DOHH2 (cell line): ENCODE measurements at regions not wholly inside any gene's neighbourhood (a gene's known extent, or its start where the extent isn't known, plus 50 kb on each side); places are given as distances from the start of the nearest gene placed in this dataset.

Source experiments
- EZH2phosphoT487 ChIP-seq: fragments of 200-600 bp; sonication (generic); IDR thresholded peaks from 2 replicates; pipeline ENCODE4 v1.6.1; 2017; ENCODE audit warnings: borderline replicate concordance, mild to moderate bottlenecking, antibody characterized with exemption, low read length, moderate library complexity, mixed read lengths
- TF ChIP-seq, protein P1 (sequence below): fragments of 200-600 bp; sonication (generic); IDR thresholded peaks from one replicate; pipeline ENCODE4 v1.5.1; 2014; ENCODE audit warnings: antibody characterized with exemption, mild to moderate bottlenecking, low read depth, low read length; ENCODE audit not compliant: poor library complexity, severe bottlenecking

DNA sequence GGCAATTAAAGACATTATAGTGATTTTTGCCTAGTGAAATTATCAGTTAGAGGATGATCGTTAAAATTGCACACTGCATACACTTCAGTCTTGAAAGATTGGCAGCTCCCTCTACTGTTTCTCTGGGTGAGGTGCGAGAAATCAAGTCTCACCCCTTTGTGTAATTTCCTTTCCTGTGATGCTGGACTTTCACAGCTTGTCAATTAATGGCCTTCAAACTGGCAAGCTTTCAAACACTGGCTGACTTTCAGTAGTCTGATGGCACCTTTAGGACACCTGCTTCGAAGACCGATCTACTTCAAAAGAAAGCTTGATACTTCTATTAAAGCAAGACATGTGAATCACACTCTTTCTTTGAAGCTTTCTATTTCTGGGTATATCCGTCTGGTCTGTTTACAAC is 706.7 kb upstream of the PTPRD start:
- TF ChIP-seq EZH2phosphoT487, result no peak
- TF ChIP-seq, protein P1, sequence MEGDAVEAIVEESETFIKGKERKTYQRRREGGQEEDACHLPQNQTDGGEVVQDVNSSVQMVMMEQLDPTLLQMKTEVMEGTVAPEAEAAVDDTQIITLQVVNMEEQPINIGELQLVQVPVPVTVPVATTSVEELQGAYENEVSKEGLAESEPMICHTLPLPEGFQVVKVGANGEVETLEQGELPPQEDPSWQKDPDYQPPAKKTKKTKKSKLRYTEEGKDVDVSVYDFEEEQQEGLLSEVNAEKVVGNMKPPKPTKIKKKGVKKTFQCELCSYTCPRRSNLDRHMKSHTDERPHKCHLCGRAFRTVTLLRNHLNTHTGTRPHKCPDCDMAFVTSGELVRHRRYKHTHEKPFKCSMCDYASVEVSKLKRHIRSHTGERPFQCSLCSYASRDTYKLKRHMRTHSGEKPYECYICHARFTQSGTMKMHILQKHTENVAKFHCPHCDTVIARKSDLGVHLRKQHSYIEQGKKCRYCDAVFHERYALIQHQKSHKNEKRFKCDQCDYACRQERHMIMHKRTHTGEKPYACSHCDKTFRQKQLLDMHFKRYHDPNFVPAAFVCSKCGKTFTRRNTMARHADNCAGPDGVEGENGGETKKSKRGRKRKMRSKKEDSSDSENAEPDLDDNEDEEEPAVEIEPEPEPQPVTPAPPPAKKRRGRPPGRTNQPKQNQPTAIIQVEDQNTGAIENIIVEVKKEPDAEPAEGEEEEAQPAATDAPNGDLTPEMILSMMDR, result peak; percentile 50
